ENCODE measurements at regions not wholly inside any gene's neighbourhood (a gene's known extent, or its start where the extent isn't known, plus 50 kb on each side); places are given as distances from the start of the nearest gene placed in this dataset.
A peak's percentile ranks its signal among the peaks of the same experiment; 100 is the strongest.

GRCh38 chr15:97199393-97200051 is 761.0 kb upstream of the ARRDC4 start:
- DNase-seq, result no peak

DNA sequence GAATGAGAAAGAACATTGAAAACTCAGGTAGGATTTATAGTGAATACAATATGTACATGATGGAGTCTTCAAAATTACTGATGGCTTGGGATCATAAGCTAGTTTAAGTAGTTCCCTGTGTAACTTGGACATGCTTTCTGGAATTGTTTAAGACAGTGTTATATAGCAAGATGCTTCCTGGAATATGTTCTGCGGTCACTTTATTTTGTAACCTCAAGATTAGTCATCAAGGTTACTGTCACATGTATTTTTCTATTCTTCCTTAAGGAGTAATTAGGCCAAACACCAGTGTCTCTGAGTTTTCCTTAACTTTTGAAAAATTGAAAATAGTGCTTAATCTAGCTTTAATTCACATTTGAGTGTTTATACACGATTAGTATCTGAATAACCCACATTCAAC is 760.3 kb upstream of the ARRDC4 start:
- no peak for DNase-seq

DNA sequence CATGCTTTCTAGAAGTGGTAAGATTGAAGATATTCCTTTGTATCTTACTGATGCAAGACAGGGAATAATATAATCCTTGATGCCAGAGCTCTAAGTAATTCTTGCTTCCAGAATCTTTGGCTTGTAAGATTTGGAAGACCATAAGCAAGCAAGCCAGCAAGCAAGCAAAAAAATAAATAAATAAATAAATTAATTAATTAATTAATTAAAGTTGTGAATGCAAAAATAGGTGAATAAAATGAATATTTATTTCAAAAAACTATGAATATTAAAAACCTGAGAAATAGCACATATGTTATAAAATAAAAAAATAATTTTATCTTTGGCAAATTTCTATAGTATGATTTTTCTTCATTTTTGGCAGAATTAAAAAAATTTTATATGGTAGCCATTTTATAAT is 750.2 kb upstream of the ARRDC4 start:
- no peak for DNase-seq

GRCh38 chr15:97215629-97216028 is 744.9 kb upstream of the ARRDC4 start:
- no peak for DNase-seq

DNA sequence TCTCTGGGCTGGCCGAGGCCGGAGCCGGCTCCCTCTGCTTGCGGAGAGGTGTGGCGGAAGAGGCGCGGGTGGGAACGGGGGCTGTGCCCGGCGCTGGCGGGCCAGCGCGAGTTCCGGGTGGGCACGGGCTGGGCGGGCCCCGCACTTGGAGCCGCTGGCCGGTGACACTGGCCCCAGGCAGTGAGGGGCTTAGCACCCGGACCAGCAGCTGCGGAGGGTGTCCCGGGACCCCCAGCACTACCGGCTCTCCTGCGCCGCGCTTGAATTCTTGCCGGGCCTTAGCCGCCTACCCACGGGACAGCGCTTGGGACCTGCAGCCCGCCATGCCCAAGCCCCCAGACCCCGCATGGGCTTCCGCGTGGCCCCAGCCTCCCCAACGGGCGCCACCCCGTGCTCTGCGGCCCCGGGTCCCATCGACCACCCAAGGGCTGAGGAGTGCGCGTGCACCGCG is 736.3 kb upstream of the ARRDC4 start:
- DNase-seq, result no peak

- DNase-seq, result peak; percentile 56
These were observed 725.5 kb upstream of the ARRDC4 start for GRCh38 chr15:97234851-97235610.

DNA sequence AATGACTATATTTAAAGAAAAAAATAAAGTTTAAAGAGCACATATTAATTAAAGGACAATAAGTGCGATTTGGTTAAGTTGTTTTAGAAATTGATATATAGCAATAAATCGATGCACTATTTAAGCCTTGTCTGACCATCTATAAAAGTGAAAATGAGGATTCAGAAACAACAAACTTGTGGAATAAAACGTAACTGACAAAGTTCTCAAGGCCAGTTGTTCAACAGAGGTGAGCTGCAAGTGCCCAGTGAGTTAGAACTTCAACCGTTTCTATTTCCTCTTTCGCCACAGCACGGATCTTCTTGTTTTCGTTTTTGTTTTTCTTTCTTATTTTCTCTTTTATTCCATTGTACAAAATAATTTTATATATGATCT is 724.9 kb upstream of the ARRDC4 start:
- DNase-seq, result no peak

DNA sequence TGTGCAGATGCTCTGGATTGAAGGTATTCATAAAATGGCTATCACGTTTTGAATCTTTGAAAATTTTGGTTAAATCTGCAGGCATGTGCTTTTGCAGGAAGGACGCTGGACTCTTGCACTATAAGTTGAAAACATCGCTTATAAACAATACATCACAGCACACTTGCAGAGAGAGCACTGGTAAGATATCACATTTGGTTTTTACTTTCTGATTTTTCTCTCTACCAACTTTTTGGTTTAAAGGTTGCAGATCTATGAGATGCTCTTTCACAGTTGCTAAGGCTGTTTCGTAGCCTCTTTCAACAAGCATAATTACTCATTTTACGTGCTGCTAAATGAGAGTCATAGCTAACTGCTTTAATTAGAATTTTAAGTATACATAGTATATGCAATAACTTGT is 724.4 kb upstream of the ARRDC4 start:
- DNase-seq, result no peak

DNA sequence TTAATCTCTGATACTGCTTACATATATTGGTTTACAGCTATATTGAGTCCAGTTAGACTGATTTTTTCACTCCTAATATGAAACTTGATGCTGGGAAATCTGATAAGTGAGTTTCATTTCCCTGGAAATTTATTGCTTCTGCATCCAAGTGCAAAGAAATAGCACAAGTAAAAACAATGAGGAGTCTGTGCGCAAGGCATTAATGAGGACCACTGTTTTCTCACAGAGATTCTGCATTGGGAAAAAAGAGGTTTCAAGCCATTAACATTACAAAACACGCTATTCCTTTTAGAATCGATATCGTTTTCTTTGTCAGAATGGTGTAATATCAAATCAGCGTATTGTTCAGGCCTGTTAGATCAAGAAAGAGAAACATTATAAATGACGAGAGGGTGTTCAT is 723.3 kb upstream of the ARRDC4 start:
- DNase-seq, result no peak

DNA sequence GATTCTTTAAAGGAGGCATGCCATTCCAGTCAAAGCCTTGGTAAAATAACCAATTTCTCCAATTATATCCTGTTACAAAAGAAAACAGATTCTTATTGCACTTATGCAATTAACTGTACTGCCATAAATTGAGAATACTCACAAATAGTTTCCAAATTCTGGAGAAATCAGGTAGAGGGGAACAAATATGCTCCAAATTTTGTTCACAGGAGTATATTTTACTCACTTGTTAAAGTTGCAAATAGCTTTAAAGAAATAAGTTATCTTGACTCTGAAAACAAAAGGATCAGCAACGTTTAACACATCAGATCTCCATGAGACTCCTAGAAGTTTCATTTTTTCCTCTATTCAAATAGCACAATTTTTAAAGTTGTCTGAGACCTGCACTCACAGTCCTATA is 712.1 kb upstream of the ARRDC4 start:
- DNase-seq, result no peak

DNA sequence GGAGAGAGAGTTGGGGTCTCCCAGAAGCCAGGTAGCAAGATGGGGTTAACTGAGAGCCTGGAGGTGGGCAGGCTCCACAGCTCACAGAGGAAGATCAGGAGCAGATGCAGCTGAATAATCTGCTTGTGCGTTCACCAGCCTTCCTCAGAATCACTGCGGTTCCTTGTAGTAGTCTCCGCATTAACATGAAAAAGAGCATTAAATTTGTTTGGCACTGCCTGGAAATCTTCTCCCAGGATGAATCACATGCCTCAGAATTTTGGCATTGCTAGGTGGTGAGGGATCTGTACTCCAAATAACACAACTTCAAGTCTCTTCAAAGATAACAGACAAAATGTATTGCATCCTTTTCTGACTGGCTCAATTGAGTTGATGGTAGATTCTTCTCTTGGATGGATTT is 700.6 kb upstream of the ARRDC4 start:
- DNase-seq, result no peak

GRCh38 chr15:97301166-97301565 is 659.3 kb upstream of the ARRDC4 start:
- no peak for DNase-seq

- DNase-seq, result no peak
These were observed 644.1 kb upstream of the ARRDC4 start for GRCh38 chr15:97316362-97316761.

- no peak for DNase-seq
These were observed 643.3 kb upstream of the ARRDC4 start for GRCh38 chr15:97317163-97317562.

GRCh38 chr15:97319291-97319690 is 641.2 kb upstream of the ARRDC4 start:
- DNase-seq, result no peak

- DNase-seq, result no peak
These were observed 614.3 kb upstream of the ARRDC4 start for GRCh38 chr15:97346221-97346620.

- no peak for DNase-seq
These were observed 609.7 kb upstream of the ARRDC4 start for GRCh38 chr15:97350813-97351212.

DNA sequence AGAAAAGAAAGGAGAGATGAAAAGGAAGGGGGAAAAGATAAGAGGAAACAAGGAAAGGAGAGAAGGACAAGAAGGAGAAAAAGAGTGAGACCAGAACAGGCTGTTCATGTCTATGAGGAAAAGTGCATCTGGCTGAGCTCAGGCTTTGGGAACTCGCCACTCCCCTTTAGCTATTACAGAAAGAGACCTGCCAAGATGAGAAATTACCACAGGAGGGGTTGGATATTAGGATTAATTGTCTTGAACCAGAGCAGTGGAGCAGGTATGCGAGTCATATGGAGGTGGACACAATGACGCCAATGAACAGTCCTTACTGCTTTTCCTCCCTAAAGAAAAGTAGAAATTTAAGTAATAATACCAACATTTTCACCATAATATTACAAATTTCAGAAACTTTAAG is 577.0 kb upstream of the ARRDC4 start:
- no peak for DNase-seq

DNA sequence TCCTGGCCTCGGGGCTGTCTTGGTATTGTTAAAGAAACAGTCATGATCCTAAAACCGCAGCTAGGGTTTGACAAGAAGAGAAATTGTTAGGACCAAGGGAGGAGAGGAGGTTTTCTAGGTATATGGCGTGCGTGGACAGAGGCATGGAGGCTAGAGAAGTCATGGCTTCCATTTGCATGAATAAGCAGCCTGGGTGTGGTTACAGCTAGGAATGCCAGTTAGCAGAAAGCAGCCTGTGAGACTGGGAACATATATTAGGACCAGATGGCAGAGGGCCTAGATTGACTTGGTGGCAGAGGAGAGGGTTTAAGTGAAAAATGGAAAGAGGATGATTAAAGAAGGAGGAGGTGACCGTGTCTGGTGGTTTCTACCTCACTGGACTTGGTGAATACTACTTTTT is 573.6 kb upstream of the ARRDC4 start:
- no peak for DNase-seq

GRCh38 chr15:97401195-97401594 is 559.3 kb upstream of the ARRDC4 start:
- DNase-seq, result no peak

- no peak for DNase-seq
These were observed 558.5 kb upstream of the ARRDC4 start for GRCh38 chr15:97401970-97402369.

DNA sequence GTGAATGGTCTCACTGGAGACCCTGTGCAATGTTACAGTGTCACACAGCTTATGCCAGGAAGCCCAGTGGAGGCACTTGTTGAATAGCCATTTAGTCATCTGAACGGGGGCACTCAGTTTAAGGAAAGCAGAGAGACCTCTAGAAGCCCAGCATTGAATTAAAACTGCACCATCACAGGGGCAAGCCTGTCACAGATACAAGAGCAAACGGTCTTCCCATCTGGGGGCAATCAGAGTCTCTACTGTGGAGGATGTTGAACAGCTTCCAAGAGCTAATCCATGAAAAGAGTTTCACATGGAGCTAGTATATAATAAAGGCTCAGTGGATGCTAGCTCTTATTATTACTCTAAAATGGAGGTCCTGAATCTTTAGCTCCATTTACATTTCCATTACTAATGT is 553.7 kb upstream of the ARRDC4 start:
- DNase-seq, result no peak

DNA sequence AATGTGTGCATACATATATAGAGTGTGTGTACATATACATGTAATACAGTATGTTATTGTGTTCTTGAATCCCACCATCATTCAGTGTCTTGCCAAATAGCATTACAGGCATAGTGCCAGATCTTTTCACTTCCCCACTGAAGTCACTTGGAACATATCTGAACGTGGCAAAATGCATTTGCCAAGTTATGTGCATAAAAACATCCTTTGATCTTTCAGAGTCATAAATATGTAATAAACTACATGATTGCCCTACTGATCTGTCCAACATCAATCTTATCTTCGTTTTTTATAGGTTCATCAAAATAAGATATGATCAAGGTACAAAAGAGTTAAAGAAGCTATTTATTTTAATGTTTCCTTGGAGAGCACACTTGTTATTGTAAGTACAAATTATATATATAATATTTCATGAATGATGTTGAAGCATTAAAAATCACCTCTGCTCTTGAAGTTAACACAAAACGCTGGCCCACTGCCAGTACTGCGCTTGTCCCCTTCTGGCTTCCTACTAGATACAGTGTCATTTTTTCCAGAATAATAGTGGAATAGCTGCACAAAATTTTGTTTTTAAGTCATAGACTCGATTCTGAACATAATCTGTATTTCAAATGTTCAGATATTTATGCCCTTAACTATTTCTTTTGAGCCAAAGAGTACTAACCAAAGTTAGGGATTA is 549.5 kb upstream of the ARRDC4 start:
- DNase-seq, result no peak

DNA sequence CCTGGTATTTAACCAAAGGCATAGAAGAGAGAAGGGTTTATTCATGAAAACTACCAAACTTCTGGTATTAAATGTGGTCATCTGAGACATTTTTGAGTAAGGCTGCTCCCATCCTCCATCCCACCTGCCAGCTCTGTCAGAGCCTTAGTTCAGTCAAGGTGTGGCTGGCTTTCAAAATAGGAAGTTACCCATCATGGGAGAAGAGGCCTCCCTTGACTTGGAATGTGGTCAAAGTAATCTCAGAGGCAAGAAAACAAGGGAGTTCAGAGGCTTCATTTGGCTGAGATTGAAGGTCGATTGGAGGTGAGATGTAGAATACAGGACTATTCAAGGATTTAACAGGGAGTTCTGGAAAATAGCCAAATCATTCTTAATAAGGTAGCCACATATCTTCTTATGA is 540.4 kb upstream of the ARRDC4 start:
- no peak for DNase-seq
